ENCODE measurements at regions not wholly inside any gene's neighbourhood (a gene's known extent, or its start where the extent isn't known, plus 50 kb on each side); places are given as distances from the start of the nearest gene placed in this dataset.

DNA sequence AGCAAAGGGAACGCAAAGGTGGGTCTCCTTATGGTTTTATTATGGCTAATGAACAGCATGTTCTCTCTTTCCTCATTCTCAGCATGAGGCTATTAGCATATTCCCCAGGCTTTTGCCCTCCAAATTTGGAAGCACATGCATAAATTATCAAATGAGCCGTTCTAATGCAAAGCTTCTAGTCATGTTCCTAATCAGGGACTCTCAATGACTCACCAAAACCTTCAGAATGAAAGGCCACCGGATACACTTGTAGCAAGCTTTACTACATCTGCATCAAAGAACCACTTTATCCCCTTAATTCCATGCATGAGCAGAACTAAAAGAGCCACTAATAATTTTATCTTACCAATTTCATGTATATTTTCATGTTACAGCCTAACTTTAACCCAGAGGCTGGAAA lies 310.5 kb downstream of the LRATD1 start:
- TF ChIP-seq GATA2 (IDR thresholded peaks at IDR 0.05; ENCODE audit: low read depth, low read length) (no peak), GATA3 (IDR thresholded peaks at IDR 0.05; ENCODE audit: low read depth, low read length) (no peak)

Measured in SH-SY5Y (cell line).